ENCODE measurements at regions not wholly inside any gene's neighbourhood (a gene's known extent, or its start where the extent isn't known, plus 50 kb on each side); places are given as distances from the start of the nearest gene placed in this dataset.
A peak's percentile ranks its signal among the peaks of the same experiment; 100 is the strongest.
"Not testable (repeated sequence)": the region's sequence is repeated elsewhere in the genome, so short reads cannot be mapped to it uniquely, and the experiment has no call there.

- Mint-ChIP-seq H3K9me3 (no peaks in the 10 kb centered on the region), H3K27me3 (peaks cover 3% of the 10 kb centered on the region), H3K4me3 (no peak overlapping the region), H3K4me1 (peaks cover 11% of the 10 kb centered on the region), H3K27ac (no peak overlapping the region), H3K36me3 (ENCODE audit: low read depth) (no peaks in the 10 kb centered on the region)
- CTCF ChIA-PET, result no interaction called here
- no peak for DNase-seq
- POLR2A ChIA-PET, result no interaction called here
These were observed 65.9 kb downstream of the DLL1 start for GRCh38 chr6:170224694-170225660.

- ChIA-PET CTCF (no interaction called here), POLR2A (no interaction called here)
- H3K4me3 Mint-ChIP-seq, result no peak overlapping the region
- H3K9me3 Mint-ChIP-seq, result no peaks in the 10 kb centered on the region
- no peak for DNase-seq
- H3K4me1 Mint-ChIP-seq, result peaks cover 11% of the 10 kb centered on the region
- no peak overlapping the region for H3K27ac Mint-ChIP-seq
- no peaks in the 10 kb centered on the region for H3K36me3 Mint-ChIP-seq (ENCODE audit: low read depth)
- peaks cover 3% of the 10 kb centered on the region for H3K27me3 Mint-ChIP-seq
These were observed 66.9 kb downstream of the DLL1 start for GRCh38 chr6:170223718-170224693.

- Mint-ChIP-seq H3K9me3 (no peaks in the 10 kb centered on the region), H3K4me1 (peaks cover 11% of the 10 kb centered on the region), H3K27me3 (peaks cover 3% of the 10 kb centered on the region), H3K36me3 (ENCODE audit: low read depth) (no peaks in the 10 kb centered on the region), H3K4me3 (no peak overlapping the region), H3K27ac (peak overlapping the region; percentile 66)
- CTCF ChIA-PET, result no interaction called here
- POLR2A ChIA-PET, result no interaction called here
- DNase-seq, result no peak
These were observed 68.1 kb downstream of the DLL1 start for GRCh38 chr6:170222498-170223471.

- ChIA-PET POLR2A (no interaction called here), CTCF (no interaction called here)
- Mint-ChIP-seq H3K4me1 (peaks cover 11% of the 10 kb centered on the region), H3K27ac (no peak overlapping the region), H3K9me3 (no peaks in the 10 kb centered on the region), H3K36me3 (ENCODE audit: low read depth) (no peaks in the 10 kb centered on the region), H3K4me3 (no peak overlapping the region), H3K27me3 (peaks cover 3% of the 10 kb centered on the region)
- no peak for DNase-seq
These were observed 69.0 kb downstream of the DLL1 start for GRCh38 chr6:170221753-170222400.

- Mint-ChIP-seq H3K4me3 (no peak overlapping the region), H3K36me3 (ENCODE audit: low read depth) (no peaks in the 10 kb centered on the region), H3K27me3 (peaks cover 3% of the 10 kb centered on the region), H3K4me1 (peaks cover 11% of the 10 kb centered on the region), H3K9me3 (no peaks in the 10 kb centered on the region), H3K27ac (no peak overlapping the region)
- peak; percentile 3 for DNase-seq
- CTCF ChIA-PET, result no interaction called here
- POLR2A ChIA-PET, result no interaction called here
These were observed 69.7 kb downstream of the DLL1 start for GRCh38 chr6:170221052-170221752.

GRCh38 chr6:170213637-170214018 lies 77.2 kb downstream of the DLL1 start:
- H3K4me3 Mint-ChIP-seq; H3K27me3 Mint-ChIP-seq; H3K27ac Mint-ChIP-seq; H3K9me3 Mint-ChIP-seq; H3K4me1 Mint-ChIP-seq; H3K36me3 Mint-ChIP-seq (ENCODE audit: low read depth); CTCF ChIA-PET; POLR2A ChIA-PET: not testable (repeated sequence)
- peak; percentile 5 for DNase-seq

GRCh38 chr6:170212956-170213636 lies 77.8 kb downstream of the DLL1 start:
- H3K27ac Mint-ChIP-seq, result no peak overlapping the region
- H3K4me3 Mint-ChIP-seq, result no peak overlapping the region
- peak; percentile 3 for DNase-seq
- peaks cover 4% of the 10 kb centered on the region for H3K36me3 Mint-ChIP-seq (ENCODE audit: low read depth)
- ChIA-PET CTCF (no interaction called here), POLR2A (no interaction called here)
- H3K4me1 Mint-ChIP-seq, result no peaks in the 10 kb centered on the region
- H3K9me3 Mint-ChIP-seq, result peaks cover 9% of the 10 kb centered on the region
- H3K27me3 Mint-ChIP-seq, result no peaks in the 10 kb centered on the region

- H3K27ac Mint-ChIP-seq, result no peak overlapping the region
- H3K4me3 Mint-ChIP-seq, result no peak overlapping the region
- ChIA-PET CTCF (no interaction called here), POLR2A (no interaction called here)
- peaks cover 4% of the 10 kb centered on the region for H3K36me3 Mint-ChIP-seq (ENCODE audit: low read depth)
- H3K9me3 Mint-ChIP-seq, result peaks cover 9% of the 10 kb centered on the region
- no peaks in the 10 kb centered on the region for H3K27me3 Mint-ChIP-seq
- DNase-seq, result peak; percentile 4
- H3K4me1 Mint-ChIP-seq, result no peaks in the 10 kb centered on the region
These were observed 78.7 kb downstream of the DLL1 start for GRCh38 chr6:170212051-170212756.

- DNase-seq, result peak; percentile 4
- Mint-ChIP-seq H3K27me3 (no peaks in the 10 kb centered on the region), H3K4me1 (no peaks in the 10 kb centered on the region), H3K36me3 (ENCODE audit: low read depth) (peaks cover 4% of the 10 kb centered on the region), H3K4me3 (no peak overlapping the region), H3K27ac (no peak overlapping the region), H3K9me3 (peaks cover 9% of the 10 kb centered on the region)
- POLR2A ChIA-PET, result no interaction called here
- CTCF ChIA-PET, result no interaction called here
These were observed 79.4 kb downstream of the DLL1 start for GRCh38 chr6:170211404-170212025.

- ChIA-PET CTCF (no interaction called here), POLR2A (no interaction called here)
- Mint-ChIP-seq H3K4me3 (no peak overlapping the region), H3K4me1 (no peaks in the 10 kb centered on the region), H3K27ac (no peak overlapping the region), H3K27me3 (no peaks in the 10 kb centered on the region), H3K36me3 (ENCODE audit: low read depth) (peaks cover 4% of the 10 kb centered on the region), H3K9me3 (peaks cover 16% of the 10 kb centered on the region)
- peak; percentile 5 for DNase-seq
These were observed 80.1 kb downstream of the DLL1 start for GRCh38 chr6:170210651-170211403.

Data from activated CD4-positive, alpha-beta T cell treated with anti-CD3 and anti-CD28 coated beads, Interleukin-2, amount 10 ng/mL, durations not matched to agents 7 days and 5 days (primary cell).